ENCODE measurements at regions not wholly inside any gene's neighbourhood (a gene's known extent, or its start where the extent isn't known, plus 50 kb on each side); places are given as distances from the start of the nearest gene placed in this dataset.

- TF ChIP-seq CTCF (conservative IDR thresholded peaks at IDR 0.05; ENCODE audit: low read length), result no peak
- no peak for TF ChIP-seq EZH2phosphoT487 (IDR thresholded peaks at IDR 0.05; ENCODE audit: borderline replicate concordance)
Observed at GRCh38 chr20:57770852-57771720, 61.3 kb upstream of the PMEPA1 start.
